Activated naive CD8-positive, alpha-beta T cell treated with anti-CD3 and anti-CD28 coated beads, Interleukin-2, amount 10 ng/mL, durations not matched to agents 7 days and 5 days (primary cell): ENCODE measurements at regions not wholly inside any gene's neighbourhood (a gene's known extent, or its start where the extent isn't known, plus 50 kb on each side); places are given as distances from the start of the nearest gene placed in this dataset.

ENCODE experiments used
- ATAC-seq: fragments of 150-1000 bp; cut with Tn5 transposase; one replicate; pipeline ENCODE4 v1.10.0; 2021; ENCODE audit warnings: low read depth, moderate library complexity
- POLR2A ChIA-PET: fragments of 350-600 bp; sonication (Branson Sonifier 250); formaldehyde crosslinking; loops from one replicate; lab custom pipeline; 2021; ENCODE audit warnings: antibody characterized with exemption; lab: Charles Lee
- DNase-seq: peaks from one replicate; pipeline ENCODE4 v3.0.0; 2021
- H3K27ac Mint-ChIP-seq: one replicate; pipeline ENCODE4 v1.8.0; 2022; ENCODE audit warnings: mild to moderate bottlenecking, mixed read lengths
- H3K27me3 Mint-ChIP-seq: one replicate; pipeline ENCODE4 v1.8.0; 2022; ENCODE audit warnings: mild to moderate bottlenecking, moderate library complexity, mixed read lengths
- H3K36me3 Mint-ChIP-seq: one replicate; pipeline ENCODE4 v1.8.0; 2021; ENCODE audit warnings: mild to moderate bottlenecking, mixed read lengths
- H3K4me1 Mint-ChIP-seq: one replicate; pipeline ENCODE4 v1.8.0; 2021; ENCODE audit warnings: mixed read lengths
- H3K4me3 Mint-ChIP-seq: one replicate; pipeline ENCODE4 v1.8.0; 2022; ENCODE audit warnings: mild to moderate bottlenecking, moderate library complexity, mixed read lengths
- H3K9me3 Mint-ChIP-seq: one replicate; pipeline ENCODE4 v1.8.0; 2021; ENCODE audit warnings: mixed read lengths

DNA sequence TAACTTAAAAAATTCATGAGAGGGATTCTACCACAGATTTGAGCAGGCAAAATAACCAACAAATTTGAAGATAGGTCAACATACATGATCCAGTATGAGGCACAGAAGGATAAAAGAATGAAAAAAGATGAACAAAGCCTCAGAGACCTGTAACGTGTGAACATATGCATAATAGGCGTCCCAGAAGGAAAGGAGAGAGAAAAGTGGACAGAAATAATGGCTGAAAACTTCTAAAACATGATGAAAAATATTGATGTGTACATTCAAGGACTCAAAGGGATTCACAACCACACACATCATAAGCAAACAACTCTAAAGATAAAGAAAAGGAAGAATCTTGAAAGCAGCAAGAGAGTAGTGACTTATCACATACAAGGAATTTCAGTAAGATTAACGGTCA, 100.1 kb upstream of the PARD3B start:
- Mint-ChIP-seq H3K27me3 (peaks cover 13% of the 10 kb centered on the region), H3K4me3 (no peak overlapping the region), H3K9me3 (peaks cover 2% of the 10 kb centered on the region), H3K27ac (no peak overlapping the region), H3K36me3 (no peaks in the 10 kb centered on the region), H3K4me1 (no peaks in the 10 kb centered on the region)
- POLR2A ChIA-PET: no interaction called here
- DNase-seq (no peak), ATAC-seq (no peak)

DNA sequence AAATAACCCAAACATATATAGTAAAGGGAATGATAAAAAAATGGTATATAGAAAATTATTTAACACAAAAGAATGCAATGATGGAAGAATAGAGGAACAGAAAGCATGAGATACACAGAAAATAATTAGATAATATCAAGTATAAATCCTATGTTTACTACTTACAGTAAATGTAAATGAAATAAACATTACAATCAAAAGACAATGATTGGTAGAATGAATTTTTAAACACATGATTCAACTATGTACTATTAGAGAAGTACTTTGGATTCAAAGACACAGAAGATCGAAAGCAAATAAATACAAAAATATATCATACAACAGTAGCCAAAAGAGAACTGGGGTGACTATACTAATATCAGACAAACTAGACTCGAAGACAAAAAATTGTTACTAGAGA, 97.6 kb upstream of the PARD3B start:
- no peak for ATAC-seq
- Mint-ChIP-seq H3K27me3 (peaks cover 14% of the 10 kb centered on the region), H3K27ac (no peak overlapping the region), H3K36me3 (no peaks in the 10 kb centered on the region), H3K4me1 (no peaks in the 10 kb centered on the region), H3K9me3 (peaks cover 2% of the 10 kb centered on the region), H3K4me3 (no peak overlapping the region)
- POLR2A ChIA-PET: no interaction called here
- DNase-seq: no peak

DNA sequence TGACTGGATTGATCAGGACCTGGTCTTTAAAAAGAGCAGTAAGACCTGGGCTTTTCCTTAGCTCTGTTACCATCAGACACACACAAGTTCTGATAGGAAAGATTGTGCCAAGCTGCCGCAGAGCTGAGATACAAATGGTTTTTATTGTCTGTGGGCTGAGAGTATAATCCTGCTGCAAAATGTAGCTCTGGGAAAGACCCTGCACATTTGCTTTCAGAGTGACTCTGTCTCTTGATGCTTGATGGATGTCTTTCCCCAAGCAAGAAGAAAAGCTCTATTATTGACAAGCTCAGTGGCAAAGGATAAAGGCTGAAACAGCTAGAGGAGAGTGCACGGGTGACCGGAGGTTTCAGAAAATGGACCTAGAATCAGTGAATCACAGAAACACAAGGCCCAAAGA, 95.3 kb upstream of the PARD3B start:
- Mint-ChIP-seq H3K4me3 (no peak overlapping the region), H3K27ac (no peak overlapping the region), H3K4me1 (no peaks in the 10 kb centered on the region), H3K36me3 (no peaks in the 10 kb centered on the region), H3K27me3 (peaks cover 17% of the 10 kb centered on the region), H3K9me3 (peaks cover 2% of the 10 kb centered on the region)
- DNase-seq: no peak
- POLR2A ChIA-PET: no interaction called here
- no peak for ATAC-seq

DNA sequence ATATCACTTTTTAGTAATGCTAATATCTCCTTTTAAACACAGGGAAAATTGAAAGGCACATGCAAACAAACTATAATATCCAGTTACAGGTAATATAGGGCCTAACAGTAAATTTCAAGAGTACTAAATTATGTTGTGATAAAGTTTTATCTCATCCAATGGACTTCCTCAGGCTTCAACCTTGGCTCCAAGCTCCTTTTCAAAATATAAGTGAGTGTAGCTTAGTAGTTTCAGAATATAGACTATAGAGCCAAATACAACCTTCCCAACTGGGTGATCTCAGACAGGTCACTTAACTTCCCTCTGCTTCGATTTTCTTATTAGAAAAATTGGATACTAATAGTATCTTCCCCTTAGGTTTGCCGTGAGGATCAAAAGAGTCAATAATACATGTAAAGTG, 93.5 kb upstream of the PARD3B start:
- peaks cover 15% of the 10 kb centered on the region for H3K27me3 Mint-ChIP-seq
- no peaks in the 10 kb centered on the region for H3K36me3 Mint-ChIP-seq
- H3K27ac Mint-ChIP-seq: no peak overlapping the region
- ATAC-seq (no peak), DNase-seq (no peak)
- H3K4me3 Mint-ChIP-seq: no peak overlapping the region
- POLR2A ChIA-PET: no interaction called here
- no peaks in the 10 kb centered on the region for H3K9me3 Mint-ChIP-seq
- no peaks in the 10 kb centered on the region for H3K4me1 Mint-ChIP-seq

DNA sequence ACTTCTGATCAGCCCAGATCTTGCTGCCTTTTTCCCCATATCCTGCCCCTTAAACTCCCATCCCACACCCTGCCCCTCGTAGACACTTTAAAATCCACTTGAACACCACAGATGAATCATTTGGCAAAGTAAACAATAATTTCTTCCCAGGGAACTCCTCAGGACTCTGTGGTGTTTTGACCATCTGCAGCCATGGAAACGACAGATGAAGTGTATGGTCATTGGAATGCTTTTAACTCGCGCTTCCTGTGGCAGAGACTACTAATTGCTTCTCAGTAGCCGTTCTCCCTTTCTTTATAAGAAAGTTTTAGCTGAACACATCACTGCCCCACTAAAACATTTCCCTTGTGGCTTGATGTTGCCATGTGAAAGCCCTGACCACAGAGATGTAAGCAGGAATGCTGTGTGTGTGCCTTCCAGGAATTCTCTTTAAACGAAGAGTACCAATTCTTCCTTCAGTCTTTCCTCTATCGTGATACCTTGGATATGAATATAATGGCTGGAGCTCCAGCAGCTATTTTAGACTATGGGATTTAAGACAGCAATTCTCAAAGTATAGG, 92.7 kb upstream of the PARD3B start:
- ATAC-seq (no peak), DNase-seq (no peak)
- Mint-ChIP-seq H3K4me3 (no peak overlapping the region), H3K27me3 (peaks cover 10% of the 10 kb centered on the region), H3K36me3 (no peaks in the 10 kb centered on the region), H3K4me1 (no peaks in the 10 kb centered on the region), H3K27ac (no peak overlapping the region), H3K9me3 (no peaks in the 10 kb centered on the region)
- POLR2A ChIA-PET: no interaction called here

DNA sequence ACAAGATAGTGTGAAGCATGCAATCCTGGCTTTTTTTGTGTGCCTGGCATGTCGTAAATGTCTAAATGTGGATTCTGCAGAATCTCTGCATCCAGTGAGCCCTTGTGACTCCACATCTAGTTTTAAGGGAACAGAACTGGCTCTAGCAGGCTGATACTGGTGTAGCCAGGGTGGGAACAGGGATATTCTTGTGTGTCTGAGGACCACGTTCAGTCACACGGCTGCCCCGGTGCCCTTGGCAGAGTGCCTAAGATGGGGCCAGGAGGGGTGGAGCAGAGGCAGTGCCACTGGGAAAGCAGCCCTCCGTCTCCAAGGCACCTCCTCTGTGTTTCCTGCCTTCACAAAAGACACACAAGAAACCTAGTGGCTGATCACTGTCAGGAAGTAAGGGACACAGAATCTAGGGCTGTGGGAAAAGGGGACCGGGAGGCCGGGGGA, 91.5 kb upstream of the PARD3B start:
- POLR2A ChIA-PET: no interaction called here
- no peaks in the 10 kb centered on the region for H3K4me1 Mint-ChIP-seq
- H3K27ac Mint-ChIP-seq: no peak overlapping the region
- DNase-seq (no peak), ATAC-seq (no peak)
- peaks cover 8% of the 10 kb centered on the region for H3K27me3 Mint-ChIP-seq
- no peaks in the 10 kb centered on the region for H3K36me3 Mint-ChIP-seq
- H3K4me3 Mint-ChIP-seq: no peak overlapping the region
- H3K9me3 Mint-ChIP-seq: no peaks in the 10 kb centered on the region

DNA sequence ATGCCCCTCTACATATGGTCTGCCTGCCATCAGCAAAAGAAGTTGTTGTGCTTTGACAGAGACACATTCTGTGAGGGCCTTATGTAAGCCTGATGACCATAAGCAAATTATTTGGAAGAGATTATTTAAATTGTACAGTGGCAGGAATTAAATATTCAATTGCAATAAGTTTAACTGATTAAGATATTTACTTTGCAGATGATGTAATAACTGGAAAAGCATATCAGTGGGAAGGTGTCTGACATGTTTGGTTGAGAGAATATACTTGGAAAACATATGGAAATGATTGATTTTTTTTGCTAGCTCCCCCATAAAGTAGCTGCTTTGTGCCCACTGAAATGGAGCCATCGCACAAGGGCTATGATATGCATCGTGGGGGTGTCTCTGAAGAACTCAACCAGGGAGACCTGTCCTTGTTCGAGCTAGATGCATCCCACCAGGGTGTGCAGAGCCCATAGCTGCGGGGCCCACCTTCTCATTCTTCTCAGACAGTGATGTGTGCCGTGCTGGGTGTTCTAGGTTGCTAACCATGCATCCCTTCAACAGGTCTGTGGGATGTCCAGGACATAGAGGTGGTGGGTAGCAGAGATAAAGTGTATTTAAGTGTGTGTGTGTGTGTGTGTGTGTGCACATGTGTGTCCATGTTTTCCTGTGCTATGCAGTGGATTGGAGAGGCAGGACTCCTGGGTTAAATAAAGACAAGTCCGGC, 90.4 kb upstream of the PARD3B start:
- ATAC-seq (no peak), DNase-seq (no peak)
- no peaks in the 10 kb centered on the region for H3K9me3 Mint-ChIP-seq
- no peaks in the 10 kb centered on the region for H3K4me1 Mint-ChIP-seq
- no peak overlapping the region for H3K4me3 Mint-ChIP-seq
- no peaks in the 10 kb centered on the region for H3K36me3 Mint-ChIP-seq
- no peak overlapping the region for H3K27ac Mint-ChIP-seq
- POLR2A ChIA-PET: no interaction called here
- peaks cover 10% of the 10 kb centered on the region for H3K27me3 Mint-ChIP-seq

DNA sequence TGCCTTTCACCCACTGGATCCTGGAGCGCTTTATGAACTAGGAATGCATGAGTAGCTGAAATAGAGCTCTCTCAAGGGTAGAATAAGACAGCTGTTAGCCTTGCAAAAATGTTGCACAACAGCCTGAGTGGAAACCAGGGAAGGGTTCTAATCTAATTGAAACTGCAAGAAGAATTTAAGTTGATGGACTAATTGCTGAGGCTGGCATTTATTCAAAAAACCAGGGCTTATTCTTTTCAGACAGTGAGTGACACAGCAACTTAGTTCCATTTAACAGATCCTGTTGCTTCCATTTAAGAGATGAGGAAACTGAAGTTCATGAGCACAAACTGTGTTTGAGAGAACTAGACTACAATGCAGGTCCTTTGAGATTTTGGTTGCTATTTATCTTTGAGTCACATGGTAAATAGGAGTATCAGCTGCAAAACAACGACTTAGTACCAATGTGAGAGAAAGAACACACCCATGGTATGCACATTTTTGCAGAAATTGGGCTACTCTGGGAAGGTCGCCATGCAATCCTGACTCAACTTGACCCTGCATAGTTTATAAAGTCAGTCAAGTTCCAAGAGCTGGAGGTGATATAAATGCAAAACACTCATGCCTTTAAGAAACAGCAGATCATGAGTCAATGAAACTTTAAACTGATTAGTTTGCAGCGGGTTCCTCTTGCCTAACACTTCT, 76.4 kb upstream of the PARD3B start:
- H3K9me3 Mint-ChIP-seq: no peaks in the 10 kb centered on the region
- no peak overlapping the region for H3K4me3 Mint-ChIP-seq

DNA sequence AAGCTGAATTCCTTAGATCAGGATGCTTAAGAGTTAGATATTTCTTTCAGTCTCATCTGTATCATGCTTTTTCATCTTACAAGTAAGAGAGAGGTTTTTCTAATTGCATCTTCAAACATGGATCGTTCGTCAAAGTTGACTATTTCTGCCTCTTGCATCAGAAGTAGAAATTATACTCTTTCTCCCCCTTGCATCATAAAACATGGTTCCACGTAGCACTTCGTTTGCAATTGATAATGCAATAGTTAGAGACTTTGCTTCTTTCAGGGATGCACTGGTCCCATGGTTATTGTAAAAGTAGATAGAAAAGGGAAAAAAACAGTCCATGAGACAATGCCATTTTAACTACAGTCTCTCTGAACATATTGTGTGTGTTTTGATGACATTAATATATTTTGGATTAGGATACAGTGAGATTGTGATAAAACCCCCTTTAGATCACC, 75.1 kb upstream of the PARD3B start:
- Mint-ChIP-seq H3K9me3 (no peaks in the 10 kb centered on the region), H3K4me1 (no peaks in the 10 kb centered on the region), H3K4me3 (no peak overlapping the region), H3K36me3 (no peaks in the 10 kb centered on the region), H3K27me3 (peaks cover 15% of the 10 kb centered on the region), H3K27ac (no peak overlapping the region)
- ATAC-seq (no peak), DNase-seq (no peak)
- POLR2A ChIA-PET: no interaction called here

More for the DNA sequence above, 76.4 kb upstream of the PARD3B start:
- no peaks in the 10 kb centered on the region for H3K4me1 Mint-ChIP-seq
- H3K27me3 Mint-ChIP-seq: peaks cover 10% of the 10 kb centered on the region
- H3K27ac Mint-ChIP-seq: no peak overlapping the region
- POLR2A ChIA-PET: no interaction called here
- no peak for DNase-seq
- H3K36me3 Mint-ChIP-seq: no peaks in the 10 kb centered on the region
- no peak for ATAC-seq

DNA sequence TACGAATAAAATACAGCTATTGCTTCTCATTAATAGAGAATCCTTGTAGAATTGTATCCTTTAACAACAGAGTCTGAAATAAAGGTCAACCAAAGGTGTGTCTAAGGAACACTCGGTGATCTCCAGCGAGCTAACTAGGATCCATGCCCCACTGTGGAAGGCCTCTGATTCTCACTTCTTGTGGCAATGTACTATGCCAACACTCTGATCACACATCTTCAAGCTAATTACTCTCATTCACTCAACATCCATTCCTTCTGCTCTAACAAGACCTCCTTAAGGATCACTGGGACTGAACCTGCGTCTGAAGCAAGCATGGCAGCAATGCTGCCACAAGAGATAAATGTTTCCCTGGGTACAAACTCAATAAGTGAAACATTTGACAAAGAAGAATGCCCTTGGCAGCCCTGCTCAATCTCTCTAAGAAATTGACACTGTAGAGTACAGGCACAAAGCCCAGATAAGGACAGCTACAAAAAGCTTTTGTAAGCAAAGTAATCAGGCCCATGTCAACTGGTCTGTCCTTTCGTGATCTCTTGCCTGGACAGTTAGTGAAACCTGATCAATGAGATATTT, 74.6 kb upstream of the PARD3B start:
- POLR2A ChIA-PET: no interaction called here
- DNase-seq (no peak), ATAC-seq (no peak)
- no peaks in the 10 kb centered on the region for H3K36me3 Mint-ChIP-seq
- H3K27me3 Mint-ChIP-seq: peaks cover 15% of the 10 kb centered on the region
- no peaks in the 10 kb centered on the region for H3K4me1 Mint-ChIP-seq
- no peak overlapping the region for H3K4me3 Mint-ChIP-seq
- H3K9me3 Mint-ChIP-seq: no peaks in the 10 kb centered on the region
- no peak overlapping the region for H3K27ac Mint-ChIP-seq

DNA sequence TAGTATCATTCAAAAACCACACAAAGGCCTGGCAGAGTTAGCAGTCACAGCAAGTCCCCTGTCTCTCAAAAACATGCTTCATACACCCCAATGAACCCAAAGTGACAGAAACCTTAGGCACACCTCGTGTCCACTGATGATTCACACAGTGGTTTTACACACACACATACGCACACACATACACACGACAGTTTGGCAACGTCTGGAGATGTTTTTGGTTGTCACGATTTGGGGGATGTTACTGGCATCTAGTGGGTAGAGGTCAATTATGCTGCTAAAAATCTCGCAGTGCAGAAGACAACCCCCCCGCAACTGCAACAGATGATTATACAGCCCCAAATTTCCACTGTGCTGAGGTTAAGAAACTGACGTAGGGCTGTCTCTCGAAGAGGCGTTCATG, 72.9 kb upstream of the PARD3B start:
- H3K36me3 Mint-ChIP-seq: no peaks in the 10 kb centered on the region
- H3K9me3 Mint-ChIP-seq: no peaks in the 10 kb centered on the region
- no peak overlapping the region for H3K27ac Mint-ChIP-seq
- DNase-seq (no peak), ATAC-seq (no peak)
- H3K27me3 Mint-ChIP-seq: peaks cover 14% of the 10 kb centered on the region
- no peaks in the 10 kb centered on the region for H3K4me1 Mint-ChIP-seq
- POLR2A ChIA-PET: no interaction called here
- H3K4me3 Mint-ChIP-seq: no peak overlapping the region

DNA sequence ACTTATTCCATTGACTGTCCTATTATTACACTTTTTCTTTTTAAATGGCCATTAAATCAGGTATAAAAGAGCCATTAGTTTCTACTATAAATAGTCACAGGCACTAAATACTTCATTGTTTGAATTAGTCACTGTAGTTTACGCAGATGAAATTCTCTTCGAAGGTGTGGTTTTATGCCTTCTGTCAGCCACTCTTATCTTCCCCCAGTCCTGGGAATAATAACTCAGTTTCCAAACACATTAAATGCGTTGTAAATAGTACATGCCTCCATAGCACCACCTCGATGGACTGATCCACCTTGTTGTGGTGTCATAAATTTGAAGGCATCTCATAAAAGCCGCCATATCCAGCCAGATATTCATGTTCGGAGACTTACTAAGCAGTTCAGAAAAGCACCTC, 72.1 kb upstream of the PARD3B start:
- DNase-seq (no peak), ATAC-seq (no peak)
- Mint-ChIP-seq H3K36me3 (no peaks in the 10 kb centered on the region), H3K4me1 (no peaks in the 10 kb centered on the region), H3K4me3 (no peak overlapping the region), H3K27ac (no peak overlapping the region), H3K9me3 (no peaks in the 10 kb centered on the region), H3K27me3 (peaks cover 9% of the 10 kb centered on the region)
- POLR2A ChIA-PET: no interaction called here

DNA sequence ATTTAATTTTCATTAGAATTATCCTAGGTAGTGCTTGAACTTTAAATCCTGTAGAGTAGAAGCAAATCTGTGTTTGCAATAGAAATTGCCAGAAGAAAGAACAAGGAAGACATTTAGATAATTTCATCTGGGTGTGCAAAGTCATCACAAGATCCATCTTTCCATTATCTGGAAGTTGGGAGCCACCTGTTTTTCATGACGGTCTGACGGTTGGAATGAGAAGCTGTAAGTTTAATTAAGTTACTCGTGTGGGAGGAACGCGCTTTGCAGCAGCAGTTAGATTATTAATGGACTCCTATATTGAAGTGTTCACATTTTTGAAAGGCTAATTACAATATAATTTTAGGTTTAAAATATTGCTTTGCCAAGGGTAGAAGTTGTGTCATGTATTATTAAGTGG, 69.9 kb upstream of the PARD3B start:
- no peaks in the 10 kb centered on the region for H3K4me1 Mint-ChIP-seq
- H3K4me3 Mint-ChIP-seq: no peak overlapping the region
- H3K27ac Mint-ChIP-seq: no peak overlapping the region
- H3K27me3 Mint-ChIP-seq: peaks cover 5% of the 10 kb centered on the region
- ATAC-seq (no peak), DNase-seq (no peak)
- POLR2A ChIA-PET: no interaction called here
- no peaks in the 10 kb centered on the region for H3K36me3 Mint-ChIP-seq
- no peaks in the 10 kb centered on the region for H3K9me3 Mint-ChIP-seq
